Colon (tissue), 2 donors: ENCODE measurements at regions not wholly inside any gene's neighbourhood (a gene's known extent, or its start where the extent isn't known, plus 50 kb on each side); places are given as distances from the start of the nearest gene placed in this dataset.

Experiments
- FAIRE-seq: peaks from 2 replicates; lab custom pipeline; 2012; peaks lifted over from hg19 to GRCh38; lab: Jason Lieb, UNC
- donor health status: control.
- donor health status: control.

DNA sequence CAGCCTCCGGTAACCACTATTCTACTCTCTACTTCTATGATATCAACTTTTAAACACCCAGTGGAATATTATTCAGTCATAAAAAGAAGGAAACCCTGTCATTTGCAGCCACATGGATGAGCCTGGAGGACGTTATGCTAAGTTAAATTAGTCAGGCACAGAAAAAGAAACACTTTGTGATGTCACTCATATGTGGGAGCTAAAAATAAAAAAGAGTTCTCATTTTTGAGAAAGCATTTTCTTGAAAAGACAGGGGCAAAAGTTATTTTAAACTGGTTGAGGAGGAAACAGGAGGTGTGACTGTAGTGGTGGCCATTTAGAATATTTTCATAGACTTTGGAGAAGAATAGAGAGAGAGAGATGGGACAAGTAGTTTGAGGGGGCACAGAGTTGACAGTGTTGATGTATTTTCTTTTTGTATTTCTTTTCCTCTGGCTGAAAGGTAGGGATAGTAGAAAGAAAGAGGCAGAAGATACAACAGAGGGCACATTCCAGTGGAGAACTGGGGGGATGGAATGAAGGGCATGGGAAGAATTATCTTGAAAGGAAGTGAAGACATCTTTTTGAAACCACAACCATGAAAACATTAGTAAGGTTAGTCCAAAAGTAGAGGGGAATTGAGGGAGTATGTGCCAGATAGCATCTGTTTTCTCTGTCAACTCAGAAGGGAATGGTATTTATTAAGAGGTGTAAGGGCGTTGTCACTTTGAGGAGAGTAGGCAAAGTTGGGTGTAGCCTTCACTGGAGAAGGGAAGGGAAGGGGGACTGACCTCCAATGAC, 181.3 kb upstream of the GMDS start:
- FAIRE-seq = no peak

DNA sequence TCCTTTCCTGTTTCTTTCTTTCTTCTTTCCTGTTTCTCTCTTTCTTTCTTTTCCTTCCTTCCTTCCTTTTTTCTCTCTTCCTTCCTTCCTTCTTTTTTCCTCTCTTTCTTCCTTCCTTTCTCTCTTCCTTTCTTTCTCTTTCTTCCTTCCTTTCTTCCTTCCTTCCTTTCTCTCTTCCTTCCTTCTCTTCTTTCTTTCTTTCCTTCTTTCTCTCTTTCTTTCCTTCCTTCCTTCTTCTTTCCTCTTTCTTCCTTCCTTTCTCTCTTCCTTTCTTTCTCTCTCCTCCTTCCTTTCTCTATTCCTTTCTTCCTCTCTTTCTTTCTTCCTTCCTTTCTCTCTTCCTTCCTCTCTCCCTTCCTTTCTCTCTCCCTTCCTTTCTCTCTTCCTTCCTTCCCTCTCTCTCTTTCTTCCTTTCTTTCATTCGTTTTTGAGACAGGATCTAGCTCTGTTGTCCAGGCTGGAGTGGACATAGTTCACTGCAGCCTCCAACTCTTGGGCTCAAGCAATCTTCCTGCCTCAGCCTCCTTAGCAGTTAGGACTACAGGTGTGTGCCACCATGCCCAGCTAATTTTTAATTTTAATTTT, 170.8 kb upstream of the GMDS start:
- no peak for FAIRE-seq

DNA sequence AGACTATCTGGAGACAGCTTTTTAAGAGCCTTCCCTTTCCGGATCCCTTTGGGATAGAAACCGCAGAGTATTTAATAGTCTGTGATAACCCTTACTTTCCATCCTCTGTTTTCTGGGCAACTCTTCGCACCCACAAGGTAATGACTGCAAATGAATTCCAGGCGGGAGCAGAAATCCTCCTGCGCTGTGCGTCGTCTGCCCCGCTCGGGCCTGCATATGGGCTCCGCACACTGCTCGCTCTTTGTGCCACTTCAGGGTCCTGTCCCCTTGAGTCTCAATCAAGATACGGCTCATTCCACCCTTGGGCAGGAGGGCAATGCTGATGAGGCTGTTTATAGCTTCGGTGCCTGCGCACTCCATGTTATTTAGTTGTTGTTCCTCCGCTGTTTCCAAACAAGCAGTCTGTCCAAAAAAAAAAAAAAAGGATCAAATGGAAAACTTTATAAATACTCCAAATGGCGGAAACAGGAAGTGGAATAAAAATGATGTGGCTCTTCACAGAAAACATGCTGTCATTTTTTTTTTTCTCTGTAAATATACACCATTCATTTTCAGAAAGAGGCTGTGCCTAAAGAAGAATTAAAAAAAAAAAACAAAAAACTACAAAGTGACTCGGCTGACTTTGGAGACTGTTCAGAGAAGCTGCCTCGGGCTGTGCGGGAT, 169.6 kb upstream of the GMDS start:
- no peak for FAIRE-seq

DNA sequence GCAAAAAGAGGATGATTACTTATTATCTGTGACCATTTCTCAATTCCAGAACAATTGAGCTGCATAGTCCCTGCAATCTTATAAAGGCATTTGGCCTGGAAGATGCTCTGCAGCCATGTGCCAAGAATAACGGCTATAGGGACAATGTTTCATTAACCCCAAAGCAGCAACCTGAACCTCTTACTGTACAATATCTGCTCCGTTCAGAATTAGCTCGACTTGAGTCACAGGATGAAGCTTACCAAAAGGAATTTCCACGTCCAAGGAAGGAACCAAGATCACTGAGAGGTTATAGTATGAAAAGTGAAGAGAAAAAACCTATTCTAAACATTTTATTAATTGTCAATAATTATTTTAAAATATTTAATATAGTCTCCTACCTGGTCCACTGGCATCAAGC, 167.3 kb upstream of the GMDS start:
- FAIRE-seq = no peak

DNA sequence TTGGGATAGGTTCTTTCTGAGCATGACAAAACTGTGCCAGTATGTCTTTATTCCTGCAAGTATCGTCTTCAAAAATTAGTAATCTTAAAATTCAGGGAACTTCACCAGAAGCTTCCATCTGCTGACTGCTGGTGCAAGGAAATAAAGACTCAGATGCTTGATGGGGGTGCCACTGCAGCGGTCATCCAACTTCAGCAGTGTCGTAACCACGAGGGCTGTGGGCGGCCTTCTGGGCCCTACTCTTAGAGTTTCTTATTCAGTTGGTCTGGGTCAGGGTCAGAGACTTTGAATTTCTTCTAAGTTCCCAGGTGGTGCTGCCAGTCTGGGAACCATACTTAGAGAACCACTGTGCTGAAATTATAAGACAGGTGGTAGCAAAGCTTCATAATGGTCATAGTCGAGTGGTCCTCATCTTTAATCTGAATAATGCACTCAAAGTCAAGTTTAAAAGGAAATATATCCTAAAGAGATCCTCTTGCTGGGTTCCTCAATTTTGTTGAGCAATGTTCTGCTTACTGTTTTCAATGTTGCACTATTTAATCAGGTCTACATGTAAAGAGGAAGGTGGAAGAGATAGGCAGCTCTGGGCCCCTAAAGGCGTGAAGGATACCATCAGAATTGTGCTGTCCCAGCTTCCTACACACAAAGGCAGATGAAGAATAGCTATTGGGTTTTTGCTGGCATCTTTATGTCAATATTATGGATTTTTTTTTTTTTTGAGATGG, 165.4 kb upstream of the GMDS start:
- no peak for FAIRE-seq

DNA sequence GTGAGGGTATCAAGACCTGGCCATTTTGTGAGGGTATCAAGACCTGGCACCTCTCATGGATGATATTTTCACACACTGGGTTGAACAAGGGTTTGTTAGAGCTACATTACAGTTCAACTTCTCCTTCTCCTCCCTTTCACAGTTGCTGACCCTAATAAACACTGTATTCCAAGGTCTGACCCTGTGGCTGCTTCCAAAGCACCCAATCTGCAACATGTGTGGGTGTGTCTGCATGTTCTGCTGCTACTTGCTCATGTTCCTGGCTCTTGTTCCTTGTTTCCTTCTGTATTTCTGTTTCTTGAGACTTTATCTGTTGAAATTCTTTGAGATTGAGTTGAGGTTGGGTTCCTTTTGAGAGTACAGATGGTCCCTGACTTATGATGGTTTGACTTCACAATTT, 162.1 kb upstream of the GMDS start:
- FAIRE-seq = no peak

DNA sequence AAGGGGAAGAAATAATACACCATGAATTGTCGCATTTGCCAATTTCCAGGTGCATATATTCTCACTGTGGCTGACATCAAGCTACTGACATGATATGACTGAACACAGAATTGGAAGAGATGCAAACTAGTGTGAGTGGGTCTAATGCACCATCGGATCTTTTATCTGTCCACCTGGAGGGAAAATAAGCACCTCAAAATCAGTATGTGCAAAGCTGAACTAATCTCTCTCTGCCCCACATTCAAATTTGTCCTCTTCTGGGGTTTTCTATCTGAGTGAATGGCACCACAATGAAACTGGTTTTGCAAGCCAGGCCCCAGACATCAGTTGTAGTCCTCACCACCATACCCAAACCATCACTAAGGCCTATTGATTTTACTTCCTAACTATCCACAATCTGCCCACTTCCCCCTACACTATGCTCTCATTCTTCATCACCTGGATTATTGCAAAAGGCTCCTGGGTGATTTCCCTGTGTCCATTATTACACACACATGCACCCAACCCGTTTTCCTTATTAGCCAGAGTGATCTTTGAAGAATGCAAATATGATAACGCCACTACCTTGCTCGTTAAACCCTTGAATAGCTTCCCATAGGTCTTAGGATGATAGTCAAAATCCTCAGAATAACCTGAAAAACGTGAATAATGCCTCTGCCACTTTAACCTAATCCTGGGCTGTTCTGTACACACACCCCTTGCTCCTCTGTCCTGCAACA, 159.0 kb upstream of the GMDS start:
- FAIRE-seq = no peak

DNA sequence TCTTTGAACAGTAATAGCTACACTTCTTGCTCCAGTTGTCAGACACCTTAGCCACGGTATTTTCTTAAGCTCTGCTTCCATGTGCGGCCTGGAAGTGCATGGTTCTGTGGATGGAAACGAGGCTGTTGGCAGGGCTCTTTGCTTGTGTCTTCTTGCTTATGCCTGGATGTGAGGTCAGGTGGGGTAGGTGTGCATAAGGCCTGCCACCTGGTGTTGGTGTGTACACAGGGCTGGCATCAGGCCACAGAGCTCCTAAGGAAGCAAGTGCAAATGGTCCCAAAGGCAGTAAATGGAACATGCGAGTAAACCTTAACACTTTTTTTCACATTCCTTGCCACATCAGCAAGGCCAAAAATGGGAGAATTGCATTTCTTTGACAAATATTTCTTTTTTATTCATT, 158.1 kb upstream of the GMDS start:
- no peak for FAIRE-seq

DNA sequence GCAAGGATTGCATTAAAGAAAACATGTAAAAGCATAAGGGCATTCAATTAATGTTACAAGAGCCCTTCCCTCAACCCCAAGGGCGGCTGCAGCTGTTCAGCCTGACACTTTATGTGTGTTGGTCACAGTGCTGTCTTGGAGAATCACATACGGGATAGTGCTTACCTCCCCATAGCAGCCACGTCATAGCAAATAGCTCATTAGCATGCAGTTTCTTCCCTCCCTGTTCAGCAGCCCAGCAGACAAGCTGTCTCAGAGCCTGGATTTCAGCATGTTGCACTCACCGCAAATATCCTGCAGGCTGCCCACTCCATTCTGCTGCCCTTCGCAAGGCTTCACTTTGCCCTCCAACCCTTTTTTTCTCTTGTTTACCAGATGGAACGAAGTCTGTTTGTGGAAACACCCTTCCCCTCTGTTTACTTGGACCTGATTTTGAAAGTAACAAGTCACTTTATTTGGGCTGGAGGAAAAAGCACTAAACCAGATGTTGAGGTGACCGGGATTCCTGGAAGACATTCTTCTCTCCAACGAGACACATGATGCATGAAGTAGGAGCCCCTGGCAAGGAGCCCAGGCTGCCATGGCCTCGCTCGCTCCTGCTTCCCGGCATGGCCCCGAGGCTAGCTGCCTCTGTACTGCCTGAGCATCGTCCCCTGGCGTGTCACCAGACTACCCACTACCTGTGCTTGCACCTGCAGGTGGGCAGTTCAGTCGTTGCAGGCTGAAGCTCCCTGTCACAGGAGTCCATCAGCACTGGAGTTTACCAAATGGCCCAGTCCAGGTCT, 151.6 kb upstream of the GMDS start:
- no peak for FAIRE-seq

DNA sequence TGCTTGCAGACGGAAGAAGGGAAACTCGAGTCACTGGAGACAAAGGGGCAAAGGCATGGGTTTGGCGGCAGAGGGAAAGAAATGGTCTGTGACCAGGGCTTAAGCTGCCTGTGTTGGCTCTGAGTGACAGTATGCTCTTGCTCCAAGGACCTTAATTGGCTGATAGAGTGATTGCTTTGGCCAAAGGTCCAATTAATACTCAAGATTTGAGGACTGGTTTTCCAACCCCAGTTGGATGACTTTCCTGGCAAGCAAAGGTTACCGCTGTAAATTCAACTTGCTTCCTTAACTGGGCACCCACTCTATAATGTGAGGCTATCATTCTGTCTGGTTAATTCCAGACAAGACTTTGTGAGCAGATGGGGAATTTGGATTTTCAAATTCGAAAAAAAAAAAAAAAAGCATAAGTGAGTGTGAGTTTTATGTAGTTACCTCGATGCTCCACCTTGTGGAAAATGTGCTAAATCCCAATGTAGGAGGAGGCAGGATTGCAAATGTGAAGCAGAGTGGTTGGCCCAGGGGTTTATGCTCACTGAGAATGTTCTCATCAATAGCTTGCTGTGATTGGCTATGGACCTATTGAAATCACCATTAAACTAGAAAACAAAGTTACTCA, 150.7 kb upstream of the GMDS start:
- FAIRE-seq = no peak

DNA sequence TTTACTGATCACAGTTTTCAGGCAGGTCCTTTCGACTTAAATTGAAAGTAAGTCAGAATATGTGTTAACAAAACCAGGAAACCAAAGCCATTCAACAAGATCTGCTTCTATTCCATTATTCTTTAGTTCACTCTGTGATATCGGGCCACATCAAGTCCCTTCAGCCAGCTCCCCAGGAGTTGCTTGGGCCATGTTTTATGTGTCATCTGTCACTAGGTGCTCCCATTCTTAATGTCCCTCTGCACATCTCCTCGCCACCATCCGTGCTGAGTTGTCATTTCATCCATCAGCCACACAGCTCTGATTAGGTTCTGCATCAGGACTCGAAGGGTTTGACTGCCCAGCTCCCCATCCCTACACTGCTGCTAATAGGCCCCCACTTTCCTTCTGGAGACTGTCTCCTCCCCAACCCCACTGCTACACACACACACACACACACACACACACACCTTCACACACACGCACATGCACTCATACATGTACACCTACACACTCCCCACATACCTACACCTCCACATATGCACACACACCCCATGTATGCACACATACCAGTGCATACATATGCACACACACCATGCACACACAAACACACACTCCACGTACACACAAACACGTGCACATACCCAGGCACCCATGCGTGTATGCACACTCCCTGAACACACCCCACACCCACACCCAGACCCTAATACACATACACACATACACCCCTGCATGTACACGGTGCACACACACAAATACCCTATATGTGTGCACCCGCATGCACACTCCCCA, 143.3 kb upstream of the GMDS start:
- no peak for FAIRE-seq

DNA sequence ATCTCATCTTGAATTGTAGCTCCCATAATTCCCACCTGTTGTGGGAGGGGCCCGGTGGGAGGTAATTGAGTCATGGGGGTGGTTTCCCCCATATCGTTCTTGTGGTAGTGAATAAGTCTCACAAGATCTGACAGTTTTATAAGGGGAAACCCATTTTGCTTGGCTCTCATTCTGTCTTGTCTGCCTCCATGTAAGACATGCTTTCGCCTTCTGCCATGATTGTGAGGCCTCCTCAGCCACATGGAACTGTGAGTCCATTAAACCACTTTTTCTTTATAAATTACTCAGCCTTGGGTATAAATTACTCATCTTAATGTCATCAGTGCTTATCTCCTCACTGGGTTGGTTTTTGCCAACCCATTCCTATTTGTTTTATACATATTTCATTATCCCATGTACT, 142.0 kb upstream of the GMDS start:
- no peak for FAIRE-seq

DNA sequence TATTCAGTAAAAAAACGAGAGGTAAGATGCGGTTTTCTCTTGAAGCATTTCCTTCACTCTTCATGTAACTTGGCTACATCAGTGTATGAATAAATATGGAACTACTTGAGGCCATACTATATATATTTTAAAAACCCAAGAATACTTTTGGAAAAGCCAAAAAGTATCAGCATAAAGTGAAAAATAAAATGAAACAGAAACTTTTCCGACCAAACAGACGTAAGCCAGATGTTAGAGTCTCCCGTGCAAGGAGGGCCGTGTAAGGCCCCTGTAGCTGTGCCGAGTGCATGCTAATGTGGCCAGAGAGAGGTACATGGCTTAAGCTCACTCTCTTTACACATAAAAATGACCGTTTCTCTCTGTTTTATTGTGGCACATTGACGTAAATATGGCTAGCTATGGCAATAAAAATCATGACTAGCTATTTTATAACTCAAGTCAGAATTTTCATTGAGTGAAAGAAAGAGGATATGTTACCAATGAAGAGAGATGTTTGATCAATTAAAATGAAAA, 140.1 kb upstream of the GMDS start:
- no peak for FAIRE-seq

DNA sequence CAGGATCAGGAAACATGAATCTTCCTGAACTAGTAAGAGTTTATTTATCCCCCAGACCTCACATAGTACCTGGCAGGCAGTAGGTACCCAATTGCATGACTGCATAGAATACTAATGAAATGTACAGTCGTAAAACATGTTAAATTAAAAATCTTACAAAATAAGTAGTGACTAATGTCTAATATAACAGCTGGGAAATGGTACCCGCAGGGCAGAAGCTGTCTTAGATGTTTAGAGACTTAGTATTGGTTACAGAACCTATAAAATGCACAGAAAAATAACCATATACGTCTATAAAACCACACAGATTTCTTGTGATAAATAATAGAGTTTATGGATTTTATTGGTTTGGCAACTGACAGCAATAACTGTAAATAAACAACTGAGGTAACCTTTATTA, 139.1 kb upstream of the GMDS start:
- FAIRE-seq = no peak

DNA sequence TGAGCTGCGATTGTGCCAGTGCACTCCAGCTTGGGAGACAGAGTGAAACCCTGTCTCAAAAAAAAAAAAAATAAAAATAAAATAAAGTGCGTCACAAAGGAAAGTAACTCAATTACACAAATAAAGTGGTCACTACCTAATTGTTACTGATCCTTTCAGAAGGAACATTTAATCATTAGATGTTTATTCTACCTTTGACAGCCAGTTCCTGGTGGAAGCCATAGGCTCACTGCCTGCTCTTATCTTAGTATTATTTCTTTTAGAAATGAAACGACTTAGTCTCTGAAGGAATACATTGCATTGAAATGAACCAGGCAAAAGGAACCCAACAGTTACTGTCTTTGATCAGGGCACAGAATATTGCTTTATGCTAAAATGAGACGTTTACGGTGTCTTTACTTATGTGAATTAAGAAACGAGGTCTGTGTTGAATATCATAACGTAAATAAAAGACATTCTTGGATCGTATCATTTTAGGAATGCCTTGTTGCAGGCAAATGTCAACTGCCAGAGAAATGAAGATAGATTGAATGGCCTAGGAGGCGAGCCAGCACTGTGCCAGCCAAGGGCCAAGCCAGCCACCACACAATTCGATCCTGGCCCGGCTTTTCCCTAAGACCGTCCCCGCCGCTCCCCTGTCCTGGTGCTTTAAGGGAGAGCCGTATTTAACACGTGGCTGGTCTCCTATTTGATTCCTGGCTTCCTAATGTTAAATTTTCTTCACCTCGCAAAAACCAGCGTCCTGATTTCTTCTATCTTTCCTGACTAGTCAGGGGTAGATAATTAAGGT, 136.7 kb upstream of the GMDS start:
- FAIRE-seq = no peak

DNA sequence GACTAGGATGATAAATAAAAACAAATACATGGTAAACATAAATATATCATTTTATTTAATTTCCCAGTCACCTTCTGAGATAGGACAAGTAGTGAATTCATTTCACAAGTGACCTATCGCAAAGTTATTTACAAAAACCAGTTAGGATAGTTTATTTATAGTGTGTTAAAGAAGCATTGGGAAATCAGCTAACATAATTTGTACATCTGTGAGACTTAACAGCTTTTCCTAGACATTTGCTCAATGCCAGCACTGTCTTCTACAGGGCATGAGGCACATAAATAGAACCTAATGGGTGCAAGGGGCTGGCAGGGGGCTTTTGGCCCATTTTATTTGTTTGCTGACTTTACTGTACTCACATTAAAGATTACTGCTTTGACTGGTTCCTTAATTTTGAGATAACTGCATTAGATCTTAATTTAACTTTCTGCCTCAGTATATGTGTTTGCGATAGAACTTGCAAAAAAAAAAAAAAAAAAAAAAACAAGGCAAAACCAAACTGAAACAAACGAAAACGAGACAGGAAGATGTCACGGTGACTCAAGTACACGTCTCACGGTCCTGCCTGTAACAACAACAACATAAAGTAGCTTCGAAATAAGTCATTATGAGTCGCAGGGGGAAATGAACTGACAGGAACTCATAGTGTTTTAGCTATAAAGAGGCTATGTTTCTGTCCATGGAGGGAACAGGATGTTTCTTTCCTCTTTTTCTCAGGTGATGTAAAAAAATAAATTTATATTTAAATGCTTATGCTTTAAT, 133.7 kb upstream of the GMDS start:
- no peak for FAIRE-seq

DNA sequence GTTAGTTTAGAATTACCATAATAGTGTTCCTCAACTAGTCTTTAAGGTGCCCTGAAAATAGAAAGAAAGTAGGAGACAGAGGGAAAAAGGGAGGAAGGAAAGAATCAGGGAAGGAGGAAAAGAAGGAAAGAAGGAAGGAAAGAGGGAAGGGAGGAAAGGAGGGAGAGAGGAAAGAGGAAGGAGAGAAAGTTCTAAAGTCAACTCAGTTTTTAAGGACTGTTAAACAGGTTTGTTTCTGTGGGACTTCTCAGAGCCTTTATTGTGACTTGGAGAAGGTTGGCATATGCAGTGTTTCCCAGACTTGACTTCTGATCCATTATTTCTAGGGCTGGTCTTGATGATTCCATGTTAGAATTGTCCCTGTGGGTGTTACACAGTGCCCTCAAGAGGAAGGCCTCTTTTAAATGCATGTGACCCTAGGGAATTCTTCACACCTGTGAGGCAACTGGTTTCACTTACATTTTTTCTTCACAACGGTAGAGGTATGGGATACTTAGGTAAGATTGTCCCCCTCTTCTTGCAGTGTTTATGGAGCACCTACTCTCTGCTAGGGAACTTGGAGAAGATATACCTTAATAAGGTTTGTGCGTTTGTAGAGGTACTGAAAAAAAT, 132.7 kb upstream of the GMDS start:
- no peak for FAIRE-seq
